ENCODE measurements at regions not wholly inside any gene's neighbourhood (a gene's known extent, or its start where the extent isn't known, plus 50 kb on each side); places are given as distances from the start of the nearest gene placed in this dataset.

- no peak for DNase-seq
These were observed 69.6 kb upstream of the PCDH9 start for GRCh38 chr13:67299751-67300150.

- DNase-seq = no peak
These were observed 69.0 kb upstream of the PCDH9 start for GRCh38 chr13:67299072-67299635.

- no peak for DNase-seq
These were observed 68.2 kb upstream of the PCDH9 start for GRCh38 chr13:67298297-67298696.

DNA sequence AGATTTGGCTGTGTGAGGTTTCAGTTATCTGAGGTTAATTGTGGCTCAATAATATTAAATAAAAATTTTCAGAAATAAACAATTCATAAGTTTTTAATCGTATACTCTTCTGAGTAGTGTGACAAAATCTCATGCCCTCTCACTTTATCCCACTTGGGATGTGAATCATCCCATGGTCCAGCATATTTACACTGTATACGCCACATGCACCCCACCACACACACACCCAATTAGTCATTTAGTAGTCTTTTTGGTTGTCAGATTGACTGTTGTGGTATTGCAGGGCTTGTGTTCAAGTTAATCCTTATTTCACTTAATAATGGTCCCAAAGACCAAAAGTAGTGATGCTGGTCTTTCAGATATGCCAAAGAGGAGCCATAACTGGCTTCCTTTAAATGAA lies 66.4 kb upstream of the PCDH9 start:
- no peak for DNase-seq

DNA sequence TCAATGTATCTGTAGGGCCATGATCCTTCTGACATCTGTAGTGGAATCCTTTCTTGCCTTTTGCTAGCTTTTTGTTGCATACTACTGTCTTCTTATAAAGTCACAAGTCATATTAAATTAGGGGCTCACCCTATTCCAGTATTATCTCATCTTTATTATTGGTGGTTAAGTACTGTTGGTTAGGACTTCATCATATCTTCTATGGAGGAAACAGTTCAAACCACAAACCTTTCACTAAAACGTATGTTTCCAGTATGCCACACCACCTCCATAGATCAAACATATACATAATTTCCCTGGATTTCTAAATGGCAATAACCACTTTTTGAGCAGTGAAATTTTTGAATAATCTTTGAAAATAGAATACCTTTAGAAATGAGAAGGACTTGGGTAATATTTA lies 62.8 kb upstream of the PCDH9 start:
- no peak for DNase-seq

DNA sequence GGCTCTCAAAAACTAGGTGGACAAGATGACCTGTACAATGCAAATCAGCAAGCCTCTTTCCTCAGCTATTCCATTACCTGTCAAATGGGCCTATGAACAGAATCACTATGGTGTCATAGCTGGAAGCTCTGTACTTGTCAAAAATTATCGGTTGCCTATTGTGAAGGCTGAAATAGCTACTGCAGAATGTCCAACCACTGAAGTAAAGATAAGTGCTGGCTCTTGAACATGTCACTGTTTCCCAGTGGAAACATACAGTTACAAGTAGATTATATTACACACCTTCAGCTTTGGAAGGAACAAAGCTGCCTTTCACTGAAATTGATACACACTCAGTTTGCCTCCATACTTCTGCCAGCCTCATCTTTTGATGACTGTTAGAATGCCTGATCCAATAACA lies 55.5 kb upstream of the PCDH9 start:
- no peak for DNase-seq

DNA sequence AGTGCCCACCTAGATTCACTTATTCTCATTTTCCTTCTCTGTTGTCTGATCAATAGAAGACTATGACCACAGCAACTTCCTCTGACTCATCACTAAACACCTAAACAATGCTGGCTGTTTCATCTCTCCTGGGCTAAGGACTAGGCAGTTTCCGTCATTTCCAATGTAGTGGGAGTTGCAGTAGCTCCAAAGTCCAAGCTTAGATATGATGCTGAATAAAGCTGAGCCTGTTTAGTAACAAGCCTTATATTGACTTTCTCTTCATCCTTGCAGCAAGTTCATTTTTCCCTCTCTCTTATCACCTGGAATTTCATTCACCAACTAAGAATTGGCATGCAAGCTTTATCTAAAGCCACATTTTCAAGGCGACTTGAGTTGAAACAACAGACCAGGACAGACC lies 53.5 kb upstream of the PCDH9 start:
- DNase-seq = no peak

DNA sequence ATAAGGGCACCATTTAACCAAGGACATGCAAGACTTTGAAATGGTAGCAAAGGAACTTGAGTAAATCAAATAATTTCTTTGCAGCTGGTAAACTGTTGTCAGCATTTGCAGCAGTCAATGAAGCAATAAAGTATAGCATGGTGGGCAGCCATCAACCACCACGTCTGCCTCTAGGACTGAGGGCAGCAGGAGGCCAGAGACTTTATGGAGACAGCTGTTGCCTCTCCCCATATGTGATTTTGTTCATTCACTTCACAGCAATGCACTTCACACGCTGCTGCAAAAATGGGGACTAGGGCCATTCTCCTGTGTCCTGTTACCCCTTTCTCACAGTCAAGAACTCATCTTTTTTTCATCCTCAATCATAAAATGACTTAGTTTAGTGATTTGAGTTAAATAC lies 51.3 kb upstream of the PCDH9 start:
- DNase-seq = no peak

All from SHP77 treated with DMSO at 0.1 percent for 48 hours (cell line).